Hematopoietic multipotent progenitor cell treated with erythropoietin and hydrocortisone succinate and interleukin-3 and kit ligand, for 8 days (in vitro differentiated cells): ENCODE measurements at regions not wholly inside any gene's neighbourhood (a gene's known extent, or its start where the extent isn't known, plus 50 kb on each side); places are given as distances from the start of the nearest gene placed in this dataset.

Experiments
- DNase-seq: peaks from one replicate; pipeline ENCODE4 v3.0.0-alpha.2; 2015

- DNase-seq = peak; percentile 54
Measured at GRCh38 chr3:171956705-171957104, 82.7 kb upstream of the FNDC3B start.

DNA sequence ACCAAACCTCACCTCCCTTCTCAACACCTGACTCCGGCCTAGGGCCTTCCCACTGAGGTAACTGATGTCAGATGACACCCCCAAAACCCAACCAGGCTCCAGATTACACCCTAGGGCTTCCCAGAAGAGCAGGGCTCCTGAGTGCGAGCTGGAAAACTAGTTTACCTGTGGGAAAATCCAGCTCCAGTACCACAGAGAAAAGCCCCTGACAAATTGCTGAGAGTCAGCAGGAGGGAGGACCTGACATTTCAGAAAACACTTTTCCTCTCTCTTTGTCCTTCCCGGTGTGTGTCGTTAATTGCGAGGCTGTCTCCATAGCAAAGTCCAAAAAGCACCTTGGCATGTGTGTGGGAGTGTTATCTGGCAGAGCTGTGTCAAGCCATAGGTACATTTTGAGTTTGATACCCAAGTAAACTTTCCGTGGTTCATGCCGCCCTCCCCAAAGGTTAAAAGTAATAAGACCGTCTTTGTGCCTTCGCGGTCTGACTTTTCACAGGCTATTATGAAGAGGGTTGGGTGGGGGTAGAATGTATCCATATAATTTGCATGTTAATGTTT lies 79.8 kb upstream of the FNDC3B start:
- DNase-seq = no peak

GRCh38 chr3:171960159-171960558 lies 79.2 kb upstream of the FNDC3B start:
- DNase-seq = no peak

- no peak for DNase-seq
Measured at GRCh38 chr3:171962137-171962720, 77.1 kb upstream of the FNDC3B start.

DNA sequence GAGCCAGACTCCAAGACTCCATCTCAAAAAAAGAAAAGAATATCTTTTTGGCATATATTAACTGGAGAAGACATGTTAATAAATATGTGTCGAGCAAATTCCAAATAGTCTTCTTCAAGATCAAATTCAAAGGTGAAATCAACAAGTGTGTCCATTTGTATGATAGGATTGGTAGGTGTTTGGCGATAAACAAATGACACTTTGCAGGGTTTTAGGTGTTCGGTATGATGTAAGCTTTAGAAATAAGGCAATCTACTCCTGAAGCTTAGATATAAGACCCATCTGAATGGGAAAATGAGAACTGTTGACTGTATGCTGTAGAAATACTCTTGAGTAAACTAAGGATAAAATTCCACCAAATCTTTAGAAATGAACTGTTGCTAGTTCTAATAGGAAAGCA lies 75.8 kb upstream of the FNDC3B start:
- DNase-seq = no peak

DNA sequence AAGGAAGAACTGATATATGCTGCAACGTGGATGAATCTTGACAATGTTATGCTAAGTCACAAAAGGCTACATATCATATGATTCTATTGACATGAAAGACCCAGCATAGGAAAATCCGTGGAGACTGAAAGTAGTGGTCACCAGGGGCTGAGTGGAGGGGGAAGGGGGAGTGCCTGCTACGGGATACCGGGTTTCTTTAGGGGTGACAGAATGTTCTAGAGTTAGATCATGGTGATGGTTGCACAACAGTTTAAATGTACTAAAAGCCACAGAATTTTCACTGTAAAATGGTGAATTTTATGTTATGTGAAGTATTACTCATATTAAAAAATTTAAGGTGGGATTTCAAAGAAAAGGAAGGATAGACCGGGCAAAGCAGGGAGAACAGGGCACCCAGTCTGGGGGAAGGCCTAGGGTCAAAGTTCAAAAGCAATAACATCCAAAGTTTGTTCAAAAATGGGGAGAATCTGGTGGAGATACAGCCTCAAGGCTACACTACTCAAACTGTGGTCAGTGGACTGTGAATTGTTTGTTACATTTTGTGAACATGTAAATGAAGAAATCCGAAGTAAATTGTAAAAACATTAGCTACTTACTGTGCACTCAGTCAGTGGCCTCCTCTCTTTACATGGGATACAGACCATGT lies 74.2 kb upstream of the FNDC3B start:
- no peak for DNase-seq

DNA sequence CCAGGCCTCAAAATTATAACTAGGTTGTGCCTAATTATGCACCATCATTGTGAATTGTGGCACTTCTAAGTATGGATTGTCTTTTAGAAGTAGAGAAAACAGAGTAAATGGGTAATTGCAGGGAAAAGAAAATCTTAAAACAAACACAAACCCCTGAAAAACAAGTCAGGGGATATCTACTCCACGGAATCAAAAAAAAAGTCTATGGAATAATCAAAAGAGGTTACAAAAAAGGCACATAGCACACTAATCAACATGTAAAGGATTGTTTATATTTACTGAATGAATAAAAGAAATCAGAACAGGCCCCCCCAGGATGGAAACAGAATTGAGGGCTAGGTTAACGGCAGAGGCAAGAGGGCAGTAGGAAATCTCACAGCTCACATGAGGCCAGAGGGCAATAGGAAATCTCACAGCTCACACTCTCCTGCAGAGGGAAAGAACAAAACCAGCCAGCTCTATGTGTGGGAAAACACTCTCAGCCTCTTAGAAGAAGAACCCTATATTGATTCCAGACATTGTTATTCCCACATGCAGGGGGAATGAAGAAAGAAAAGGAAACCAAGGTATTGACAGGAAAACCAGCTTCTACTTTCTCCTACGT lies 72.7 kb upstream of the FNDC3B start:
- DNase-seq = no peak

- DNase-seq = no peak
Measured at GRCh38 chr3:171967137-171967783, 72.1 kb upstream of the FNDC3B start.

DNA sequence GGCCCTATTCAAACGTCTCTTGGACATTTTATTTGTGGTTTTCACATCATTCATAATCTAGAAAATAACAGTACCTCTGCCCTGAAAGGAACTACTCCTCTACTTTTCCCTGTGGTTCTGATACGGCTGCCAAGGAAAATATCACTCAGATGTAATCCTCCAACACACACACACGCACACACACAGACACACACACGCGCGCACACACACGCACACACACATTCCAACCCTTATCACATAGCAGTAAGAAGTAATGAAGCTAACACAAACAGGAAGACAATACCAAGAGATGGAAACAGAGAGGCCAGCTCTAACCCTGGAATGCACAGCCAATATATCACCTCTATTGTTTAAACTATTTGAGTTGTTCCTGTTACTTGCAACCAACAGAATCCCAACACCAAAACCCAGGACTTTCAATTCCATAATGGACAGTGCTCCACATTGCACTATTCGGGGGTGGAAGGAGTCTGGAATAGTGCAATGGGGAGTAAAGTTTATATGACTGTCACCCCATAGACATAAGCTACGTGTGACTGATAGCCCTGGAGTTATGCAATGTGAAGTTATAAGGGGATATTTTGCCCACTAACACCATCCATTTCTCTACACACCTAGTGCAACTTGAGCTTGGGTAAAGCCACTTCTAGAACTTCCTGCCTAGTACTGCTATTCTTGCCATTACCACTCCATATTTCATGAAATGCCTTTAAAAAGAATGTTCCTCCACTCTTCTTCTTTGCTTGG lies 71.3 kb upstream of the FNDC3B start:
- DNase-seq = no peak

DNA sequence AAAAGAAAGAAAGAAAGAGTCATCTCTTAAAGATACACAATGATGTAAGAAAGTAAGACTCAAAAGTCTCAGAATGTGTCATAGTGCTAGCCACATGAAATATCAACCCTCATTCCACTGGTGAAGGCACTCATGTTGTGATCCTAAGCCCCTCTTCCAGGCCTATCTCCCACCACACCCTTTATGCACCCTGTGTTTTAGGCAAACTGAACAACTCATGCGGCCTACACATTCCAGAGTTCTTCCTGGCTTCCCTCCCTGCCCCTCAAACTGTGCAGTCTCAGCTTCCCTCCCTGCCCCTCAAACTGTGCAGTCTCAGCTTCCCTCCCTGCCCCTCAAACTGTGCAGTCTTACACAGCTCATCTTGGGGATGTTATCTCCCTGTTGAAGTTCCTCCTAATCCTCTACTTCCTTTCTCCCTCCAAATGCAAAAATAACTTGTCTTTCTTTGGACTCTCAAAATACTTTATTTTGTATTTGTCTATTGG lies 69.0 kb upstream of the FNDC3B start:
- DNase-seq = no peak

- no peak for DNase-seq
Measured at GRCh38 chr3:171971919-171972514, 67.4 kb upstream of the FNDC3B start.

- DNase-seq = no peak
Measured at GRCh38 chr3:171972871-171973348, 66.5 kb upstream of the FNDC3B start.

DNA sequence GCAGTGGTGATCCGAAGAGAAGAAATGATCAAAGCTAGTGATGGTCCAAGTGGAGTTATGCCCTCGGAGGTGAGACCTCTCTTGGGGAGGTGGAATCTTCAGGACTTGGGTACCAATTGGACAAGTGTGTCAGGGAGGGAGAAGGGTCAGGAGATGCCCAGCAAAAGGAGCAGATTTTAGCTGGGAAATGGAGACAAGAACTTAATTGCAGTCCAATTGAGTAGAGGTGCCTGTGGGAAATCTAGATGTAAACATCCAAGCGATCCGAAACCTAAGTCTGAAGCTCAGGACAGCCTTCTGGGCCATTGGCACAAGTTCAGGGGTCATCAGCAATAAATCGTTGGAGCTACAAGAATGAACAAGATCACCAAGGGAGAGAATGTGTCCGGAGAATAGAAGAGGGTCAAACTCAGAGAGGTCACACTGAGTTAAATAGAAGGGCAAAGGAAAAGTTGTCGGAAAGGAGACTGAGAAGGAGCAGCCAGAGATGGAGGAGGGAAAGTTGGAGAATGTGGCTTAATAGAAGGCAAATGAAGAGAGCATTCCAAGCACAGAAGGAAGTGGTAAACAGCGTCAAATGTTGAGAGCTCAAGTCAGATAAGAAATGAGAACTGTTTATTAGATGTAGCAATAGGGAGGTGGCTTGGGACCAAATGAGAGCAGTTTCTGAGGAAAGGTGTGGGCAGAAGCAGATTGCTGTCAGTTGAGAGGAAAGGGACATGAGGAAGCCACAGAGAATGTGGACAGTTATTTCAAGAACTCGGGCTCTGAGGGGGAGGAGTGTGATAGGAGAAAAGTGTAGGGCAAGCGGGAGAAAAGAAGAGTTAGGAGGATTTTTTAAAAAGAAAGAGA lies 64.2 kb upstream of the FNDC3B start:
- DNase-seq = peak; percentile 61

DNA sequence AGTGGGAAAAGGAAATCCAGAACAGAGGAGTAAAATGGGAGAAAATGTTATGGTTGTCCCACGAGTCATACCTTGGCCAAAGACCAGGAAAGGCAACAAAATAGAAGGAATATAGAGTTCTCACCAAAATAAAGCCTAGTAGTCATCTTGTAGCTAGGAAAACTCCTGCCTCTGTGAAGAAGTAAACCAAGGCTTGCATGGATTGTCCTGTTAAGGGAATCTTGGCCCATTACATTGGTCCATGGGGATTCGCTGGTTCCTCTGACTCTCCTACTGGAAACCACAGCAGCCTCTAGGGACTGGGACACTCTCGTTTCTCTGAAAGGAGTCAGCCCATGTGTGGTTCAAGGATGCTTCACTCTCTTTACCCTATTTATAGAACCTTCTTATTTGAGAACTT lies 62.9 kb upstream of the FNDC3B start:
- no peak for DNase-seq

DNA sequence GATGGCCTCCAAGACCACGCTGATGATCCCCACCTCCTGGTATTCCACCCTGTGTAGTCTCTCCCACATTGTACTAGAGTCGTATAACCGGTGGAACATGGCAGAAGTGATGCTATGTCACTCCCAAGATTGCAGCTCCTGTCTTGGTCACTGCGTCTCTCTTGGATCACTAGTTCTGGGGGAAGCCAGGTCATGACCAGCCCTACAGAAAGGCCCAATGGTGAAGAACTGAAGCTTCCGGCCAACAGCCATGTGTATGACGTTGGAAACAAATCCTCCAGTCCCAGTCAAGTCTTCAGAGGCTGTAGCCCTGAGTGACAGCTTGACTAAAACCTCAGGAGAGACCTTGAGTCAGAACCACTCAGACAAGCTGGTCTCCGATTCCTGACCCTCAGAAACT lies 61.9 kb upstream of the FNDC3B start:
- no peak for DNase-seq

DNA sequence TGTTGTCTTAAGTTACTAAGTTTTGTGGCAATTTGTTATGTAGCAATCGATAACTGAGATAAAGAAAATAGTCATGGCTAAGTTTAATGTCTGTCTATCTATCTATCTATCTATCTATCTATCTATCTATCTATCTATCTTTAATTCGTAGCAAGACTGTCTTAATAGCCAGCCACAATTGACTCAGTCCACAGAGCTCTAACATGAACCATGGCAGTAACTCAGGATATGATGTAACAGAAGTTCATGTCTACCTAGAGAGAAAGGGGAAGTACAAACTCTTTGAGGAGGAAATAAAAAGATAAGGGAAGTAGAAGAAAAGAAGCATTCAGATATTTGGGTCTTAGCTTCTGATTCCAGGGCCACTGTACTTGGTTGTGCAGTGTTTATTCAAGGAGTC lies 61.5 kb upstream of the FNDC3B start:
- peak; percentile 30 for DNase-seq

- no peak for DNase-seq
Measured at GRCh38 chr3:171978390-171978789, 61.0 kb upstream of the FNDC3B start.

- DNase-seq = no peak
Measured at GRCh38 chr3:171979081-171979480, 60.3 kb upstream of the FNDC3B start.

GRCh38 chr3:171980578-171981270 lies 58.7 kb upstream of the FNDC3B start:
- peak; percentile 17 for DNase-seq

- no peak for DNase-seq
Measured at GRCh38 chr3:171981271-171981605, 58.1 kb upstream of the FNDC3B start.

DNA sequence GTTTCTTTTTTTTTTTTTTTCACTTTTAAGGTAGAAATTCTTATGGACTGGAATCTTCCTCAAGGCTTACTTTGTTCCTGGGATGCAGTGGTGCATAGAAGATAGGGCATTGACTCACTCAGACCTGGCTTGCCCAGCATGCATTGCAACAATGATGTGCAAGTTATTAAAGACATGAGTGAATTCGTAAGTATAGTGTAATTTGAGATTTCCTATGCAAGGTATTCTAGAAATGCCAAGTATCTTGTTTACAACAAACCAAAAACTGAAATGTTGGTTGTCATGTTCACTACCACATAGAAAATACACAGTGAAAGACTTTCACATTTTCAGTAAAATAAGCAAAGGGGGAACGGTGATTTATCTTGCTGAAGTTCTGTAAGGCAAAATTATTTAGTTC lies 56.5 kb upstream of the FNDC3B start:
- DNase-seq = no peak
